Erythroblast (primary cell): ENCODE measurements at regions not wholly inside any gene's neighbourhood (a gene's known extent, or its start where the extent isn't known, plus 50 kb on each side); places are given as distances from the start of the nearest gene placed in this dataset.
A peak's percentile ranks its signal among the peaks of the same experiment; 100 is the strongest.
"Not testable (repeated sequence)": the region's sequence is repeated elsewhere in the genome, so short reads cannot be mapped to it uniquely, and the experiment has no call there.

ENCODE experiments used
- DNase-seq, 2 experiments: peaks; one replicate each; lab custom pipeline; 2025; lab: John Stamatoyannopoulos, UW
- GATA1 ChIP-seq: IDR thresholded peaks from 2 replicates; pipeline ENCODE4 v1.6.1; 2011; ENCODE audit warnings: low read depth, mild to moderate bottlenecking, control low read depth, low read length, moderate library complexity
- POLR2A ChIP-seq: IDR thresholded peaks from 2 replicates; pipeline ENCODE4 v1.6.1; 2011; ENCODE audit warnings: mild to moderate bottlenecking, low read length

DNA sequence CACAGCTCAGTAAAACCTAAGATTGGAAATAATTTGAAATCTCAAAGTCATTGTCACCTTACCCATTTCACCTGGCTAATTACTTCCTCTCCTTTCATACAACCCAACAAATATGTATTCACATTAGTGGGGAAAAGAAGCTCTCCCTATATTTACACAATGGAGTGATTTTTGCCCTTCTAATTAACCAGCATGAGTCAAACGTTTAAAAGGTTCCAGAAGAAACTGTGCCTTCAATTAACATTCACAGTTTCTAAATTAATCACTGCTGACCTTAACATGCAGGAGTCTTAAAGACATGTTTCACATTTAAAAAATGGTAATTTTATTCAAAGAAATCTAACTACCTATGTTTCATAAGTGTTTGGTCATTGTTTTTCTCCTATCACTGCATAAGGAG is 254.6 kb downstream of the CBLL2 start:
- DNase-seq: no peak
- TF ChIP-seq POLR2A (no peak), GATA1 (no peak)

DNA sequence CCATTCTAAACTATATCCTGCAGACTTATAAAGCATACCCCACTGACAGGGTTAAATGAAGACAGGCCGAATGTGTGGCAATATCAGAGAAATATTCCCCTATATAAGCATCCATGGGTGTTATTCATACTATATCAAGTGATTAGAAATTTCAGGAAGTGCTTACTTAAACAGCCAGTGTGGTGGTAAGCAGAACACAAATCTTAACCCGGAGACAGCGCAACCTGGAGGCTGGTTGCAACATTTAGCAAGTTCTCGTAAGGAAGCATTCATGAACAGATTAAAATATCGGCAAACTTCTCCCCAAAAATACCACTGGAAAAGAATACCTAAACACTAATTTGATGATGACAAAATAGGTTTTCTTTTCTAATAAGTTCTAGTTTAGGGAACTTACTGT is 261.2 kb downstream of the CBLL2 start:
- peak in 1 of 2 experiments; percentile 0 for DNase-seq
- TF ChIP-seq GATA1: no peak
- no peak for TF ChIP-seq POLR2A

DNA sequence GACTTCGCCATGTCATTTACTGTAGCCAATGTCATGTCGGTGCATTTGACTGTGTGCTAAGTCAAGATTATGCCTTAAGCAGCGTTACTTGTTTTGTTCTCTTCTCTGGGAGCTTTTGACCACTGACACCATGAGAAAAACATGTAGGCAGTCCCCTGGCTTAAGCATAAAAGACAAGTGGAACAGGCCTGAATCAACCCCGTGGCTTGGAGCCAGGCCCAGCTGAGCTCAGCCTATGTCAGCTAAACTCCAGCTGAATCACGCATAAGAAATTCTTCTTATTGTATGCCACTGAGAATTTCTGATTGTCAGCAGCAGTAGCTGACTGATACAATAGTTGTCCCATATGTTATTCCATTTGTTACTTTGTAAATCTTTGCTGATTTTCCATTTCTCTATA is 261.9 kb downstream of the CBLL2 start:
- no peak for DNase-seq

GRCh38 chrX:22536746-22537304 is 264.1 kb downstream of the CBLL2 start:
- DNase-seq: no peak
- TF ChIP-seq POLR2A: no peak
- TF ChIP-seq GATA1: no peak

More for the DNA sequence above, 261.9 kb downstream of the CBLL2 start:
- TF ChIP-seq POLR2A (no peak), GATA1 (no peak)

- TF ChIP-seq GATA1 (no peak), POLR2A (no peak)
Measured at GRCh38 chrX:22538580-22538979, 265.9 kb downstream of the CBLL2 start.

DNA sequence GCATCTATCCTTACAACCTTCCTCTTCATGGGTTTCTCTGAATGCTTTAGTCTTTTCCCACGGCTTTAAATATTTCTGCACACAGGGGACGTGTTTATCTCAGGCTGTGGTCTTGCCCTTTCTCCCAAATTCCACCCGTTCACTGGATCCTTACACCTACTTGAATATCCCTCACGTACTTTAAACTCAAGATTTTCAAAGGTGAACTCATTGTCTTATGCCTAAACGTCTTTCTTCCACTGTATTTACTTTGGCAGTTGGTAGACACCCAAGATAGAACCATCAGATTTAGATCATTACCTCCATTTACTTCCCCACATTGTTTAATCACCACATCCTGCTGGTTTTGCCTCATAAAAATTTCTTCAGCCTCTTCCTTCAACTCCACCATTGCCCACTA is 269.2 kb downstream of the CBLL2 start:
- TF ChIP-seq POLR2A (no peak), GATA1 (no peak)
- no peak for DNase-seq

More at GRCh38 chrX:22538580-22538979, 265.9 kb downstream of the CBLL2 start:
- DNase-seq: no peak

GRCh38 chrX:22542641-22543040 is 269.9 kb downstream of the CBLL2 start:
- DNase-seq: no peak
- TF ChIP-seq POLR2A: no peak
- TF ChIP-seq GATA1: no peak

DNA sequence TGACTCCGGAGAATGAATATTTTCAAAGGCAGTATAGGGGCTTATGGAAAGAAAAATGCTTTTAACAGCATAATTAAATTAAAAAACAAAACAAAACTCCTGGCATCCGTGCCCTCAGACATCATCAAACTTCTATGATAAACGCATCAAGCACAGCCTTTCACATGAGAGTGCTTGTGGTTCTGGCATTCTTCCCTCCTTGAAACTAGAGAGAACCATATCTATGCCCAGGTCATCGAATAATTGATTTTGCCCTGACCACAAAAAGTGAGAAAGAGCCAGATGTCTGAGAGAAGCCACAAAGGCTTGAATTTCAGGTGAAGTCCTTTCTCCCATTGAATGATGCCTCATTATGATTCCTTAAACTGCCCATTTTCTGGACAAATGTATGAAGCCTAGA is 286.8 kb downstream of the CBLL2 start:
- DNase-seq: no peak
- no peak for TF ChIP-seq GATA1
- no peak for TF ChIP-seq POLR2A

- no peak for DNase-seq
Measured at GRCh38 chrX:22575161-22575845, 302.6 kb downstream of the CBLL2 start.

GRCh38 chrX:22577181-22577580 is 304.5 kb downstream of the CBLL2 start:
- TF ChIP-seq POLR2A (no peak), GATA1 (no peak)
- no peak for DNase-seq

More at GRCh38 chrX:22575161-22575845, 302.6 kb downstream of the CBLL2 start:
- TF ChIP-seq GATA1 (no peak), POLR2A (no peak)

GRCh38 chrX:22585831-22586230 is 313.1 kb downstream of the CBLL2 start:
- DNase-seq: no peak
- no peak for TF ChIP-seq GATA1

GRCh38 chrX:22589845-22590244 is 317.1 kb downstream of the CBLL2 start:
- no peak for DNase-seq
- TF ChIP-seq POLR2A: no peak
- no peak for TF ChIP-seq GATA1

- no peak for TF ChIP-seq GATA1
- no peak for TF ChIP-seq POLR2A
- no peak for DNase-seq
Measured at GRCh38 chrX:22594766-22595165, 322.1 kb downstream of the CBLL2 start.

DNA sequence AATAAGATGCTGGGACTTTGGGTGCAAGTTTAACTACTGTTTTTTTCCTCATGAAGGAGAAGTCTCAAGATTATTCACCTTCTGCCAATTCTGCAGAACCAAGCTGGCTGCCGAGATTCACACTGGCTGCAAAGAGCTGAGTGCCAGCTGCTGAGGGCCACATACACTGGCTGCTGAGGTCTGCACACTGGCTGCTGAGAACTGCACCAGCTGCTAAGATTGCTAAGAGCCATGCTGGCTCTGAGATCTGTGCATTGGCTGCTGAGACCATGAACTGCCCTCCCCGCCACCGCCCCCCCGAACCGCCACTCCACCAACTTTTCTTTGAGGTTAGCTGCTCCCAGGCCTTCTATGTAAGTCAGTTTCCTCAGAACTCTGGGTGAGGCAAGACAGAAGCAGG is 330.3 kb downstream of the CBLL2 start:
- TF ChIP-seq POLR2A (no peak), GATA1 (no peak)
- DNase-seq: no peak

- DNase-seq: not testable (repeated sequence)
Measured at GRCh38 chrX:22609452-22609851, 336.7 kb downstream of the CBLL2 start.
